GM18951 (cell line): ENCODE measurements at regions not wholly inside any gene's neighbourhood (a gene's known extent, or its start where the extent isn't known, plus 50 kb on each side); places are given as distances from the start of the nearest gene placed in this dataset.

Experiments used
- POLR2A ChIP-seq: IDR thresholded peaks from 4 replicates; pipeline ENCODE4 v1.6.1; 2011; ENCODE audit warnings: mild to moderate bottlenecking; ENCODE audit not compliant: insufficient read length, insufficient read depth; ENCODE audit errors: extremely low read depth
- in situ Hi-C: fragments of 300-500 bp; cut with MboI; formaldehyde crosslinking; loops from one replicate; pipeline ENCODE4 v1.12.0; 2022; ENCODE audit warnings: low sequenced_read_pairs, mixed read lengths, inconsistent platforms; ENCODE audit not compliant: unreplicated experiment

DNA sequence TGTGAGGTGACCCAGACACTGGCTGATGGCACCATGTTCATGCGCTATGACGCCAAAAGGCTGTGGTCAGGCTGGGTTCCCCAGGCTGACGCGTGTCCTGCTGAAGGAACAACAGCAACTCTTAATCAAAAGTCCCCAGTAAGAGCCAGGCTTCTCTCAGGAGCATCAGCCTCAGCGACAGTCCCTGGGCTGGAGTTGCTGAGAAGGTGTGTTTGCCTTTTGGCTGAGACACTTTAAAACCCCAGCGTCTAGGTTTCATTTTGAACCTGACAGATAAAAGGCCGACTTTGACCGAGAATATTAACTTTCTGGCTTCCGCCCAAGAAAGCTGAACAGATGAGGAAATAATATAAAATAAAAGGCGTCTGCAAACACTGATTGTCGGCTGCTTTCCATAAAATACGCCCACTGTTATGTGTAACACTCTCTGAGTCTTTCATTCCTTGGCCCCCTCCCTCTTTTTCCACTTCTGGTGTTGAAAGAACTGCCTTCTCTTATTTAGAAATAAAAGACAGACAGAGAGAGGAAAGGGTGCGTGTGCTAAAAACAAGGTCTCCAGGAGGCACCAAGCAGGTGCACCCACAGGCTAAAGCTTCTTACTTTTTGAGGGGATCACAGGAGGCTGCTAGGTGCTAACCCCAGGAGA is 373.6 kb downstream of the MID1IP1 start:
- no peak for TF ChIP-seq POLR2A
- in situ Hi-C loops, result no loop called here

DNA sequence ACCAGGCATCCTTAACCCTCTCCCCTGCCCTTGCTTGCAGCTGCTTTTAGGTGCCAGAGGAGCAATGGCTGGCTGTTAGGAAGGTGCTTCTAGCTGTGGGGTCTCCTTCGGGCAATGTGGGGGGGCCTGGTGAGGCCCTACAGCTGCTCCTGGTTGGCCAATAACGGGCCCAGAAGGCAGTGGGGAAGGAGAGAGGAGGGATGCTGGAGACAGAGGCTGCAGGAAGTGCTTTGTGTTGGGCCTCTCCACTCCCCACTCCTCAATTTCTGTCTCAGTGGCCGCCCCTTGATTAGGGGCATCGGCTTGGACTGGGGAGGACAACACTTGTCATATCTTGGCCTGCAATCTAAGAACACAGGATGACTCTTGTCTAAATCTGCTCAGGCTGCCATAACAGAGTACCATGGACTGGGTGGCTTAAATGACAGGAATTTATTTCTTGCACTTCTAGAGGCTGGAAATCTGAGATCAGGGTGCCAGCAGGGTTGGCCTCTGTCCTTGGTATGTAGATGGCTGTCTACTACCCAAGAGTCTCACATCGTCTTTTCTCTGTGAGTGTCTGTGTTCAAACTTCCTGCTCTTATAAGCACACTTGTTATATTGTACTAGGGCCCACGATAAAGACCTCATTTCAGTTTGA is 374.3 kb downstream of the MID1IP1 start:
- in situ Hi-C loops, result no loop called here
- TF ChIP-seq POLR2A, result no peak

DNA sequence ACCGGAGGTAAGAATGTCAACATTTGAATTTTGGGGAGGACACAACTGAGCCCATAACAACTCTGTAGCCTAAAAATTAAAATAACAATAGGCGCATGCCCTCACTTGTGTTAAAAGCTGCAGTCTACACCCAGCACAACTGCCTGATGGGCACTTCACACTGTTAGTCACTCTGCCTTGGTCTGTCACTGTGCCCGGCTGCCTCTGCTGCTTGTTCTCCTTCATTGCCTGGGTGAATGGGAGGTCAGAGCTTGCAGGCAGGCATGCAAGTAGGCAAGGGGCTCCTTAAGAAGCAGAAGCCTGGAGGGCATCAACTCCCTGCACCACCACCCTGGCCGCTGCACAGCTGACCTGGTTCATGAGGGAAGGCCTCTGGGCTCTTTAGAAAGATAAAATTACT is 374.8 kb downstream of the MID1IP1 start:
- no peak for TF ChIP-seq POLR2A
- in situ Hi-C loops, result no loop called here

DNA sequence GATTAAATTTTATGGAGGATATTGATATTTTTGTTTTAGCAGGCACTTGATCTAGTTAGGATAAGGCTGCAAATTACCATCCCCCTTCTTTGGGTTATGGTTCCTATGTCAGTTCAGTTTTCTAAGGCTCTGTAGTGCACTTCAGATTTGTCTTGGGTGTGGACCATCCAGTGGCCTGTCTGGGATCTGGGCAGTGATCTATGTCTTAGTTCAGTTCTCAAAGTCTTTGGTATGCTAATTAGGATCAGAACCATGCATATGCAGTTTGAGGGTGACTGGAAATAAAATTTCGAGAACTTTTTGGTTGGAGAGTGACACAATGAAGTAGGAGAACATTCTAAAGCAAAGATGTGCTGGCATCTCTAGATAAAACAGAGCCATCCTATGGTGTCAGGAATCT is 388.2 kb downstream of the MID1IP1 start:
- no peak for TF ChIP-seq POLR2A
- in situ Hi-C loops, result no loop called here

DNA sequence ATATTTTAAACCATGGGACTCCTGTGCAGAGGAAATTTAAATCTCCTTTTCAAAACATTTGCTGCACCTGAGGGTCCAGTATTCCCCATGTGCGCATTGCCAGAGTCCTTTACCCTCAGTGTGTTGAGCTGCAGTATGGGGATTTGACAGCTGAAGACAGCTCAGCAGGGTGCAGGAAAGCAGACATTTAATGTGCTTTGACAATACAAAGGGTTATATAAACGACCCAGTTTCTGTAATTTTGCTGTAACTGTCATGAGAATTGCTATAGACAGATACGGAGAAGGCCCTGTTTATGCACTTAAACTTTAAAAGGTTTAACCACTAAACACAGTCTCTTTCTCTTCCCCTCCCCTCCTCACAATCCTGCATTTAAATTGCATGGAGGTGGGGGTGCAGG is 393.4 kb downstream of the MID1IP1 start:
- no peak for TF ChIP-seq POLR2A
- in situ Hi-C loops, result no loop called here

DNA sequence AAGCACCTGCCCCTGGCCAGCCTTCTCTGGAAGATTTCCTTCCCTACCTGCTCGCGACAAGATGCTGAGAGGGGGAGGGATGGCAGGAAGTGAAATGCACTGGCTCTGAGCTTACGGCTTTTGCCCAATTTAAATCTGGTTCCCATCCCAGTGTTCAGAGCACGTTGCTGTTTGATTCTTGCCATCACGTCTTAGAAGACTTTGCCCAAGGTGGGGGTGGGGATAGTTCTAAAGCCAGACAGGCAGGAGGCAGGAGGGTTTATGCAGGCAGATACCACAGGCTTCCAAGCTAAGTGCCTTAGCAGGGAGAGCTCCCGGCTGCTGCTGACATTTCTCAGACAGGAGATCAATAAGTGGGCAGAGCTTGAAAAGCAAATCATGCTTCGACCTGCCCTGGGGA is 393.9 kb downstream of the MID1IP1 start:
- TF ChIP-seq POLR2A, result no peak
- in situ Hi-C loops, result no loop called here

DNA sequence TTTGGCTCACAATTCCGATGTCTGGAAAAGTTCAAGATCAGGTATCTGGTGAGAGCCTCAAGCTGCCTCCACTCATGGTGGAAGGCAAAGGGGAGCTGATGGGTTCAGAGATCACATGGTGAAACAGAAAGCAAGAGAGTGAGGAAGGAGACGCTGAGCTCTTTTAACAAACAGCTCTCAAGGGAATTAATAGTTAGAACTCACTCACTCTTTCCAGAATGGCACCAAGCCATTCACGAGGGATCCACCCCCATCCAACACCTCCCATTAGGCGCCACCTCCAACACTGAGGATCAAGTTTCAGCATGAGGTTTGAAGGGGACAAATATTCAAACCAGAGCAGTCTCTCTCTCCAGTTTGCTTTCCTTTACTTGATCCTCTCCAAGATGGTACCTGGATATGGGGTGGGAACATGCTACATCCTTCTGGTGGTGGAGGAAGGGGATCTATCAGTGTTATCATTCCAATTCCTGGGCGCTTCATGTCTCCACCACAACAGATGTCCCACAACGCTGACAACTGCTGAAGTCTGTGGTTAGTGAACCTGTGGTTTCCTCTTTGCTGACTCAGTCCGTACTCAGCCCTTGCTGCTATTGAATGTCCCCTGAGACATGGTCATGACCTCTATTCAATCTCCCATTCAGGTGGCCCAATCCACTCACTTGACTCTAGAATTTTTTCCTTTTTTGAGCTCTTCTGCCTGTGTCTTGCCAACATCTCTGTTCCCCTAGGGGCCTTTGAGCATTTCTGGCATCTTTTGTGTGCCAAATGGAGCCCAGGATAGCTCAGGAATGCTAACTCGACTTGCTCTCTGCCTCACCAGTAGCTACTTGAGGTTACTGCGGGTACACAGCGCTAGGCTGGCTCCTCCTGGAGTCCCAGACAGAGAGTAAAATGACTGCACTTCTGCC is 395.2 kb downstream of the MID1IP1 start:
- in situ Hi-C loops, result no loop called here
- TF ChIP-seq POLR2A, result no peak

DNA sequence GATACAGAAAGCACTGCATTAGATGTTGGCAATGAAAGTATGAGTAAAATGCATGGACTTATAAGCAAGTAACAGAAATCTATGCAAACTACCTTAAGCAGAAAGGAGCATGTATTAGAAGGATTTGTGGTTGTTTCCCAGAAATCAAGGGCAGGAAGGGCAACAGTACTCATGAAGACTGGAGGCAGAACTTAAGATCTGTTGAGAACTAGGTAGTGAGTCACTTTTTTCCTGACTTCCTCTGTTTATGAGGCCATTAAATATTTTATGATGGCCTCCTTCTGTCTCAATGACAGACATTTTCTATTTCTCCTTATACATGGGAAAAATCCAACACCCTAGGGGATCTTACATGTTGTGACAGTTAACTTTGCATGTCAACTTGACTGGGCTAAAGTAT is 398.2 kb downstream of the MID1IP1 start:
- in situ Hi-C loops, result no loop called here
- TF ChIP-seq POLR2A, result no peak

DNA sequence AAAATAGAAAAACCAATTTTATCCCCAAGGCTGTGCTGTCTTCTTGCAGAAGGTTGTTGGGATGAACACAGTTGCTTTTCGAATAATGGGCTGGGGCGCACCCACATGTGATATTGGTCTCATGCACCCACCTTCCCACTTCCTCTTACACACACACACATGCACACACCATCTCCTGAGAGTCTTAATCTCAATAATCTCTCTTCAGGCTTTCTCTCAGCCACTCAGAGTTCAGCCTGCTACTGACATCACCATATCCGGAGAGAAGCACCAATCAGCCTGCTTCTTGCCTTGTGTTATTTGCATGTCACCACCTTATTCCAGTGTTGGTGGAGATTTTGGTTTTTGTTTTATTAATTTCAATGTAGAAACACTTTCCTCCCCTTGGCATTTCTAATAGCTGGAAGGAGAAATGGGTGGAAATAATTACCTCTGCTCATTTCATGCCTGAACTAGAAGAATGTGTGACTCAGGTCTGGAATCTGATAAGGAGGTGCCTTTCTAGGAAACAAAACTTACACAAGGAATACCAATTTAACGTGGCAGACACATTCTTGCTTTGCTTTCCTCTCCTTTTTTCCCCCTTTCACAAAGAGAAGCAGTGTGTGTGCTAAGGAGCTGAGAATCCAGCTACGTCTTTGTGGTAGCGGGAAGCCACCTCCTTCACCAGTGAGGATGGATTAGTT is 400.2 kb downstream of the MID1IP1 start:
- in situ Hi-C loops, result no loop called here
- no peak for TF ChIP-seq POLR2A

DNA sequence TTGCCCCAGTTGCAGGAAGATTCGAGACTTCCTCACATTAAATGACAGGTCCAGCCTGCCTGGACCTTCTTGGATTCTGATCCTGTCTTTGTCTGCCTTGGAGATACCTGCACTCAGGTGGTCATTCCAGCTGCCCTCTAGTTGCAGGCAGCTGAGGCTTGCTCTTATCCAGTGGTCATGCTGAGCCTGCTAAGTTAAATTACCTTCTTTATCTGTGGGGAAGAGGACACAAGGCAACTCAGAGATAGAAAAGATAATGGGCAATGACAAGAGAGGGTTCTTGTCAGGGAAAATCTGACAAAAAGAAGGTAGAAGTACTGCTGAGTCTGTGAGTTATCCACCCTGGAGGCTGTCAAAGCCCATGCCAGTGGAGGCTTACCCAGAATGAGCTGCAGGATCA is 401.4 kb downstream of the MID1IP1 start:
- in situ Hi-C loops, result no loop called here
- no peak for TF ChIP-seq POLR2A

DNA sequence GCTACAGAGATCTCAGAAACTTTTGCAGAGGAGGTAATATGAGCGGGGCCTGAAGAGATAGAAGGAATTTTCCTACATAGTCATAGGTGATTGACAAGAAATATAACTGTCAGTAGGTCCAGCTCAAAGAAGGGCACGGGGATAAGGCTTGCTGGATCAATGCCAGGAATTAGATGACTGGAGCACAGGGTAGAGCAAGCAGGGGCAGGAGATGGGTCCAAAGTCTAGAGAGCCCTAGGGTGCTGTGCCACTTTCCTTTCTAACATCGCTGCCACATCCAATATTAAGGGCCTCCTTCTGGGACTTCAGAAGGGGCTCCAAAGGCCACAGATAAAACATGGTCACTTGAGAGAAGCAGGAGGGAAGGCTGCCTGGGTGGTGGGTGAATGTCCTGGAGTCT is 402.2 kb downstream of the MID1IP1 start:
- TF ChIP-seq POLR2A, result no peak
- in situ Hi-C loops, result no loop called here

DNA sequence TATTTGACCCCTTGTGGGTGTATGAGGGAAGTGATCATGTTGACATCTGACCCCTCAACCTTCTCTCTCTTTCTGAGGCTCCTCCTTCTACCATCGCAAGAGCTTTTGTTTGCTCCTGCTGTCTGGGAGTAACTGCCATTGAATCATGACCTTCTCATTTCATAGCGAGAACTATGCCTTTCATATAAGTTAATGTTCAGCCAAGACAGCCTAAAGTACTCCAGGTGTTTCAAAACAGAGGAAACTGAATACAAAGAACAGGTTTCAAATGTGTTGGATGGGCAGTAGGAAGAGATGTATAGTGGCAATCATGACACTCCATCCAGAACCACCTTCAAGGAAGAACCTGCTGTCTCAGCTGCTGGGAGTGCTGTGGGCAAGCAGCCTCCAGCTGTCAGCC is 403.1 kb downstream of the MID1IP1 start:
- in situ Hi-C loops, result no loop called here

DNA sequence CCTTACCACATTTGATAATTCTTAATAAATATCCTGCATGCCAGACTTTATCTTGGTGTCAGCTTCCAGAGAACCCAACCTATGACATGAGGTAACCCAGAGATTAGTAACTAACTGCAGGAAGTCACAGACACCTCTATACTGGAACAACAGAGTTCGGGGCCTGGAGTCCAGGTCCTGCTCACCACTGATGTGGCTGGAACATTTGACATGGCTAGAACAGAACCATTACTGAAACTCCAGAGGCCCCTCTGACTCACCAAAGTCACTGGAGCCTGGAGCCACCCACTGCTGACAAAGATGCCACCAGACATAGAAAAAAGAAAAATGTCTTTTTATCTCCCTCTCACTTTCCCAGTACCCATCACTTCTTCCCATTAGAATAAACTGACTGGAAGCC is 403.7 kb downstream of the MID1IP1 start:
- no peak for TF ChIP-seq POLR2A
- in situ Hi-C loops, result no loop called here

More for the DNA sequence above, 403.1 kb downstream of the MID1IP1 start:
- no peak for TF ChIP-seq POLR2A

DNA sequence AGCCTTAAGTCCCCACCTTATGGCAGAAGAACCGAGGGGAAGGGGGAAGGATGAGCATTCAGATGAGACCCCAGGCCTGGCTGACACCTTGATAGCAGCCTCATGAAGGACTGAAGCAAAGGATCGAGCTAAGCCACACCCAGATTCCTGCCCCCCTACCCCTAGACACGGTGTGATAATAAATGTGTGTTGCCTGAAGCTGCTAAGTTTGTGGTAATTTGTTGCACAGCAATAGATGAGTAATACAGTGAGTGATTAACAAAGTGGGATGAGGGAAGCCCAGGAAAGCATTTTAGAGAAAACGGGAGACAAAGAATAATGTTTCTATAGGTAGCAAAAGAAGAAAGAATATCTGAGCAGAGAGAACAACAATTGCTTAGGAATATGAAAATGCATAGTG is 404.2 kb downstream of the MID1IP1 start:
- TF ChIP-seq POLR2A, result no peak
- in situ Hi-C loops, result no loop called here
